ENCODE measurements at regions not wholly inside any gene's neighbourhood (a gene's known extent, or its start where the extent isn't known, plus 50 kb on each side); places are given as distances from the start of the nearest gene placed in this dataset.
A peak's percentile ranks its signal among the peaks of the same experiment; 100 is the strongest.

DNA sequence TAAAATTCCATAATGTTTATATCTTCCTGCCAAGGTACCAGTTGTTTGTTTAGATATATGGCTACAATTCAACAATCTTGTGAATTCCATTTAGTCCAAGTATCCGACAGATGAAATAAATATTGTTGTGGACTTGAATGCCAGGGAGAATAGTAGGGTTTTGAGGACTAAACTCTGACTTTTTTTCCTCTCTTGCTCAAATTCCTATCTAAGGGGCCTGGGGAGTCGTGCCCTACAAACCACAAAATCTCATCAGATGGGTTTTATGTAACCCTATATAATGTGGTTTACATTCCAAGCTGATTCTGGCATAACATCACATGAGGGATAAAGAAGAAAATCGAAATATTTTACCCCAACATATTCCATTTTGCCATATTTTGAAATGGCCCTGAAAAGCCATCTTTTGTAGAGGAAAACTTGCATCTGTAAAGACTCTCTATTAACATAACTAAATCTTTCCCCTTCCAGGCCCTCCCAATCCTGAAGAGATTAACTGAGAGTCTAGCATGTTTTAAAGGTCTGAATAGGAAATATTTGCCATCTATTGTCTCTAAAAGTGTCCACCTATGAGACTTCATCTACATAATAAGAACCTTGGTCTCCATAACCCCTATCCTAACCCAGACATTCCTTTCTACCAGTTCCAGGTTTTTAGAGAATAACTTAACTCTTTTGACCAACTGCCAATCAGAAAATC lies 184.7 kb upstream of the KITLG start:
- peak; percentile 43 for DNase-seq (ENCODE audit: low read depth)

GRCh38 chr12:88763536-88764100 lies 183.3 kb upstream of the KITLG start:
- DNase-seq (ENCODE audit: low read depth), result no peak

DNA sequence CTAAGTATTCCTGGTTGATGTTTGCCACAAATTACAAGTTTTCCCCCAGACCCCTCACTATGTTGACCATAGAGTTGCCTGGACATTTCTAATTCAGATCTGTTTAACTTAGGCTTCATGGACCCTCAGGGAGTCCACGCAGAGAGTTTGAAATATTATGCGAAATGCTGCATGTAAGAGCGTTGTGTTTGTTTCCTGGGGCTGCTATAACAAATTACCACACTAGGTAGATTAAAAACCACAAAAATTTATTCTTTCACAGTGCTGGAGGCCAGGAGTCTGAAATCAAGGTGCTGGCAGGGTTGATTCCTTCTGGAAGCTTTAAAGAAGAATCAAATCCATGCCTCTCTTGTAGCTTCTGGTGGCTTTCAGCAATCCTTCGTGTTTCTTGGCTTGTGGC lies 177.9 kb upstream of the KITLG start:
- DNase-seq (ENCODE audit: low read depth), result no peak

DNA sequence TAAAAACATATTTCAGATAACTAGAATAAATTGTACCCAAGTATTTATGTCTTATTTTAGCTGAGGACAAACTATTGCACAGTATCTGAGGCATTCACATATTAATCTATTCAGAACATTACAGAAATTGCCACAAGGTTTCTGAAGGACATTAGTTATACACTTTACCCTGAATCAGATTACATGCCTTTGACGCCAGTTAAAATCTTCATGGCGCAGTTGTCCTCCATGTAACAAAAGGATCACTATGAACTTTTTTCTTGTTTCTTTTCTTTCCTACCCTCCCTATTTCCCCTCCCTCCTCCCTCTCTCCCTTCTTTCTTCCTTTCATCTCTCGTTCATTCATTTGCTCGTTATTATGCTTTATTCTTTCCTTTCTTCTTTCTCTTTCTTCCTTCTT lies 176.6 kb upstream of the KITLG start:
- no peak for DNase-seq (ENCODE audit: low read depth)

GRCh38 chr12:88756153-88756552 lies 175.9 kb upstream of the KITLG start:
- DNase-seq (ENCODE audit: low read depth), result no peak

GRCh38 chr12:88753707-88754106 lies 173.4 kb upstream of the KITLG start:
- no peak for DNase-seq (ENCODE audit: low read depth)

DNA sequence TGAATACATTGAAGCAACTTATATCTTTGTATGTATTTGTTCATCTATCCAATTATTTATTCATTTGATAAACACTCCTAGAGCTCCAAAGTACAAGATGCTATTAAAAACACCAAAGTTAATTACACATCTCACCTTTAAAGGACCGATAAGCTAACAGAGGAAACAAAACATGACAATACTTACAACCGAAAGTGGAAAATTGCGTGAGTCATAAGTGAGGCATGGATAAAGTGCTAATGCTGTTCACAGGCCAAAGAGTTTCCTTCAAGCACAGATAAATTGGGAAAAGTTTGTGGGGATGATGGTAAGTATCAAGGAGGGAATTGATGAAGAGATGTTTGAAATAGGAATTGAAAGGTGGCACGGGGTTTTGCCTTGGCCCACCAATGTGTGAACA lies 172.8 kb upstream of the KITLG start:
- DNase-seq (ENCODE audit: low read depth), result peak; percentile 21

GRCh38 chr12:88752183-88752582 lies 171.9 kb upstream of the KITLG start:
- DNase-seq (ENCODE audit: low read depth), result no peak

DNA sequence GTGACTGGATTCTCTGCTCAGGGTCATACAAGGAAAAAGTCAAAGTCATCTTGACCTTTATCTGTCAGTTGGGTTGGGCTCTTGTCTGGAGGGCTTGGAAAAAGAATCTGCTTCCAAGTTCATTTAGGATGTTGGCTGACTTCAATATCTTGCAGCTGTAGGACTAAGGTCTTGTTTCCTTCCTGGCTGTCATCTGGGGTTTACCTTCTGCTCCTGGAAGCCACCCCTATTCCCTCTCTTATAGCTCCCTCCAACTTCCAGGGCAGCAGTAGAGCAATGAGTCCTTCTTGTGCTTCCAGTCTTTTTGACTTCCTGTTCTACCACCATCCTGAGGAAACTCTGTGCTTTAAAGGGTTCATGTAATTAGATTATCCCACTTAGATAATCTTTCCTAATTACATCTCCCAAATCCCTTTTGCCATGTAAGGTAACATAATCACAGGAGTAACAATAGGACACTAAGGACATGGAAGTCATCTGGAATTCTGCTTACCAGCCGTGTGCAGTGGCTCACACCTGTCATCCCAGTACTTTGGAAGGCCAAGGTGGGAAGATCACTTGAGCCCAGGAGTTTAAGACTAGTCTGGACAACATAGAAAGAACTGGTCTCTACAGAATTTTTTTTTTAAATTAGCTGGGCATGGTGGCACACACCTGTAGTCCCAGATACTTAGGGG lies 170.7 kb upstream of the KITLG start:
- no peak for DNase-seq (ENCODE audit: low read depth)

- no peak for DNase-seq (ENCODE audit: low read depth)
Measured at GRCh38 chr12:88746386-88746785, 166.1 kb upstream of the KITLG start.

DNA sequence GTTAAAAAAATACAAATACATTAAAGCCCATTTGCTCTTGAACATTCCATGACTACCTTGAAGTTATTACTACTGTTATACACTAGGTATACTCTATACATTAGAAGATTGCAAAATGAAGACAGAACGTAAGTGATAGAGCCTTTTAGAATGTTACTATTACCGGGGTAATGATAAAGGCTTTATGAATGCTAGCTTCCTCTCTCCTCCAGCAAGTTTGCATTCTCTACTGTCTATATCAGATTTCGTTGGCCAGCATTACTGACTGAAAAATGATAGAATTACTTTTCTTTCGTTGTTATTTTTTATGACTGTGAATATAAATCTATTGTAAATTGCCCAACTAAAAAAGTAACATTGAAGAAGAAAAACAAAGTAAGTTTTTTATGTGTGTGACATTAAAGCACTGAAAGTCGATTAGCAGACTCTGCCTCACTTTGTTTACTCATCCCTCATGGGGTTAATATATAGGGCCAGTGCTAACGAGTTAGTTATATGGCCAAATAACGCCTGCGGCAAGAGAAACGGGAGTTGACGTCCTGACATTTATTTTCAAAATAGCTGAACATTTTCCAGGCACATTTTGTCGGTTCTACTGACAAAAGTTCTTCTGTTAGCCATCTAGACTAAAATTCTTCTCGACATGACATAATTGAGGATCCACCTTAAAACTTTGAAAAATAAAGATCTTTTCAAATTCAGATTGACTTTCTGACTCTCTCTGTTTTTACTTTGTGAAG lies 163.8 kb upstream of the KITLG start:
- DNase-seq (ENCODE audit: low read depth), result no peak

DNA sequence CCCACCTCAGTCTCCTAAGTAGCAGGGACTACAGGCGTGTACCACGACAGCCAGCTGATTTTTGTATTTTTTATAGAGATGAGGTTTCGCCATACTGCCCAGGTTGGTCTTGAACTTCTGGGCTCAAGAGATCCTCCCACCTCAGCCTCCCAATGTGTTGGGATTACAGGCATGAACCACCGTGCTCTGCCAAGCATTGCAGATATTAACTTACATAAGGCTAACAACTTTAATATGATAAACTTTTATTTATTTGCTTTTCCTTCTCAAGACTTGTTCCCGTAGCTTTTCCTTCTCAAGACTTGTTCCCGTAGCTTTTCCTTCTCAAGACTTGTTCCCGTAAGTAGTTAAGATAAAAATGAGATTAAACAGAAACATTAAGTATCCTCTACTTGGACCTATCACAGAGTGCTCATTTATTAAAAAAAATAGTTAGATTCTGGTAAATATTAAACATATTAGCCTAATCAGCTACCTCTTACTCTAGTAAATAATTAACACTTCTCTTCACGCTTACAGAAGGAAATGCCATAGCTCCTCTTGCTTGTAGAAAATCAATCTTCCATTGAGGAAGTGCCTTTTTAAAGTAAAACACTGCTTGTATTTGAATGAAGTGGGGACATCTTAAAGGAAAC lies 157.7 kb upstream of the KITLG start:
- DNase-seq (ENCODE audit: low read depth), result no peak

DNA sequence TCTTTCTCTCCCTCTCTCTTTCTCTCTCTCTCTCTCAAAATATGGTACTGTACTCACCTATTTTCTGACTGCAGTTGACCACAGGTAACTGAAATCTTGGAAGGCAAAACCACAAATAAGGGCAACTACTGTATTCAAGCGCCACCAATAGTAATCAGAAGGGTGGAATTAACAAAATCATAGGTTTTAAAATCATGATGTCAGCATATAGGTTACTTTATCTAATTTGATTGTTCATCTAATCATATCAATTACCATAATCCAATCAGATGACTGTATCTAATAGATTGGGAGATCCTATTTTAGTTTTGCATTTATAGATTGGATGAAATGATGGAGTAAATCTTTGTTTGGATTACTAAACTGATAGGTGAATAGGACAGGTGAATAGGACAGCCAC lies 155.8 kb upstream of the KITLG start:
- no peak for DNase-seq (ENCODE audit: low read depth)

DNA sequence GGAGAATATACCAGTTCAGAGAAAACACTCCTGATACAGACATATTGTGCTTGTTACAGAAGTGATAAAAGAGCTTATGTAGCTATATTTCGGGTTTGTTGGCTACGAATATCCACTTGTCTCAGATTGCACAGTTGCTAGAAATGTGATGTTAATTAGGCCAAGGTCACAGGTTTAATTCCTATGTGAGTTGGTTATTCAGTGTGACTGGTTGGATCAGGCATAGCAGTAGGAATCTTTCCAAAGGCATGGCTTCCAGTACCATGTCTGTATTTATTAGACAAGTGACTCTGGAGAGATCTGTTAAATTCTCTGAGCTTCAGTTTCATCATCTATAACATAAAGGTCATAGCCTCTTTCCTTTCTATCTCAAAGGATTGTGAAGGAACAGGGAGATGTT lies 152.7 kb upstream of the KITLG start:
- no peak for DNase-seq (ENCODE audit: low read depth)

DNA sequence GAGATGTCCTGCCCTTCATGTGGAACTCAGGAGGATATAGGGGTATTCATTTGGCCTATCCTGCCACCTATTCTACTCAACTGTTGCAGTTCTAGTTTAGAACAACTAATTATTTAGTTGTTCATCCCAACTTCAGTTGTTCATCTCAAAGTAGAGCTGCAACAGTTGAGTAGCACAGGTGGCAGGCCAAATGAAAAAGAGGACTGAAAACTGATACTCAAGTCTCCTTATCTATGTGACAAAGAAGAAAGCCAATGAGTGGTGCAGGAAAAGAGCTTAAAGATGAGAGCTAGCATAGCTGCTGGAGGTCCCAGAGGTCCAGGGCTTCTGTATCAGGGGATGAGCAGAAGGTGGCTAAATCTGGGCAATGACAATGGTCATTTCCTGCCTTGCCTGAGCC lies 148.9 kb upstream of the KITLG start:
- DNase-seq (ENCODE audit: low read depth), result no peak

DNA sequence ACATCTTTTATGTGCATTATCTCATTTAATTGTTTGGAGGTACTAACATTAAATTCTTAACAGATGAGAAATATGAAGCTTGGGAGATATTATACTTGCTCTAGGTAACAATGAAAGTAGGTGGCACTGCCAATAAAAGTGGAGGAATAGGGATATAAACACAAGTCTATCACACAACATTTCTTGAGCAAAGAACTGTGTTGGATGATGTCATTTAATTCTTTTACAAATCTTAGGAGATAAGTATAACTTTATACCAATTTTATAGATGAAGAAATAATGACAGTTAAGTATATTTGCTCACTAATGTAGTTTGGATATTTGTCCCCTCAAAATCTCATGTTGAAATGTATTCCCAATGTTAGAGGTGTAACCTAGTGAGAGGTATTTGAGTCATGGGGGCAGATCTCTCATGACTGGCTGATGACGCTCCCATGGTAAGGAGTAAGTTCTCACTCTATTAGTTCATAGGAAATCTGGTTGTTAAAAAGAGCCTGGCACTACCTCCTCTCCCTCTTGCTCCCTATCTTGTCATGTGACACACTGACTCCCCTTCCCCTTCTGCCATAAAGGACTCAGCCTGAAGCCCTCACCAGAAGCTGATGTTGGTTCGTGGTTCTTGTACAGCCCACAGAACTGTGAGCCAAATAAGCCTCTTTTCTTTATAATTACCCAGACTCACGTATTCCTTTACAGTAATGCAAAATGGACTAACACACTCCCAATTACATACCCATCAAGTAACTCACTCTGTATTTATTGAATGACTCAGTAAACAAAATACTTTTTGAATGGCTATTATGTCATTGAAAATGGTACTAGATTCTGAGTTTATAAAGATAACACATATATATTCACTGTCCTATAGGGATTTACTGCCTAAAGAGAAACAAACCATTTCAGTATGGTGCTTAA lies 146.8 kb upstream of the KITLG start:
- peak; percentile 34 for DNase-seq (ENCODE audit: low read depth)

- DNase-seq (ENCODE audit: low read depth), result no peak
Measured at GRCh38 chr12:88725592-88726143, 145.4 kb upstream of the KITLG start.

GRCh38 chr12:88723219-88723618 lies 142.9 kb upstream of the KITLG start:
- peak; percentile 69 for DNase-seq (ENCODE audit: low read depth)

DNA sequence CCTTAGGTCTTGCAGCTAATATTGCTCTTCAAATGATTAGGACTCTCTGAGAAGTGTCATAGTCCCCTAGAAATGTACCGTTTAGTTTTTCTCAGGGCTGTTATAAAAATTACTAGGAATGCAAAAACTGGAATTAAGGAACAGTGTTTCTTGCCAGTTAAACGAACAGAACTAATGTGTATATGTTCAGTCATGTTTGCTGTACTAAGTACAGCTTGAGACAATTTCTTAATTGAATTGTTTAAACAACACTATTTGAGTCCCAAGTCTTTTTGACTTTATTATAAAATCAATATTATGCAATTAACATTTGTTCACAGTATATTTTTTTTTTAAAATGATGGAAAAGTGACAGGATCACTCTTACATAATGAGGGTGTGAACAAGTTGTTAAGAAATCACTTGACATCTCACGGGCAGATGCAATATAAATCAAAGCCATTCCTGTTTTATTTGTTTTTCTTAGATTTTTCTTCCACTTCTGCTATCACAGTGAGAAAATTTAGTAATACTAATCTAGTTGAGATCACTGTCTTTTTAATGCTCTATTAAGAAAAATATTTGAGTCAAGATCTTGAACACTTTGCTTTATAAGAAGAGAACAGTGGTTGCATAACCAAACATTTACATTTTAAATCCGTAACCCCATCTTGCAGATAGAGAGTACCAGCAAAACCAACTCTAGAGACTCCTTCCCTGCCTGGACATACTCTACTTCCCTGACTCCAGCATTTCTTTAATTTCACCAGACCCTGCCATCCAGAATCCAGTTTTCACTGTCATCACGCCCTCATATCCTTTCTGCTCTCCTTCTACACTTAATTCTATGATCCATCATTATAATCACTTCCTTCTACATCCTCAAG lies 140.7 kb upstream of the KITLG start:
- DNase-seq (ENCODE audit: low read depth), result no peak

DNA sequence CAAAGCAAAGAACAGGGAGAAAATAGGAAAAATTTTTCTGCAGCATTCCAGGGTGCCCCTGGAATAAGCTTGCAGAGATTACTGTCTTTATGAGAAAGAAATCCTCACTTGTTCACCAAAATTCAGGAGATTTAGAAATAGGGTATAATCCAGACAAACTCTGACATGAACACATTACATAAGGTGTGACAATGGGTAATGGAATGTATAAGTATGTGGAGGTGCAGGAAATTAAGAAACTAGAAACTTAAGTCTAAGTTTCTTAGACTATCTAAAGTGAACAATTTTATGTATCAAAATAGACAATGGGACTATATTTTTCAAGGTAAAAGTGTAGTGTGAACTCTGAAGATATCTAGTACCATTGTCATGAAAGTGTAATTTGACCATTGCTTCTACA lies 140.0 kb upstream of the KITLG start:
- DNase-seq (ENCODE audit: low read depth), result no peak

Data from LHCN-M2 (cell line).